HG02759 (cell line): ENCODE measurements at regions not wholly inside any gene's neighbourhood (a gene's known extent, or its start where the extent isn't known, plus 50 kb on each side); places are given as distances from the start of the nearest gene placed in this dataset.

Experiments used
- ATAC-seq: cut with Tn5 transposase; IDR thresholded peaks from one replicate; pipeline ENCODE4 v1.9.1; 2021; ENCODE audit warnings: mild to moderate bottlenecking, moderate library complexity; ENCODE audit not compliant: unreplicated experiment

GRCh38 chr3:156620901-156621300, 53.5 kb upstream of the TIPARP start:
- no peak for ATAC-seq

- no peak for ATAC-seq
Measured at GRCh38 chr3:156620260-156620659, 54.1 kb upstream of the TIPARP start.

- ATAC-seq: no peak
Measured at GRCh38 chr3:156619376-156619775, 55.0 kb upstream of the TIPARP start.

- no peak for ATAC-seq
Measured at GRCh38 chr3:156617781-156618180, 56.6 kb upstream of the TIPARP start.

DNA sequence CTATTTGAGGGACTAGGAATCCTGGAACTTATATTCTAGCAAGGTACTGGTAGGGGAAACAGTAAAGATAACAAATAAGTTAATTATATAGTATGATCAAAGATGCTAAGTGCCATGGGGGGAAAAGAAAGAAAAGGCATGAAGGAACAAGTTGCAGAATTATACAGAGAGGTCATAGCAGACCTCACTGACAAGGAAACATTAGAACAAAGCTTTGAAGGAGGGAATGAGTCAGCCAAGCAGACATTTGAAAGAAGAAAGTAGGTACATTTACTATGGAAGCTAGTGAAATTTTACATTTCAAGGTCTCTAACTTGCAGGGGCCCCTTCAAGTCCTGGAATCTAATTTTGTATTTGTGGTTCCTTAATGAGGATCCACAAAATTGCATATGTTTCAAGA, 57.2 kb upstream of the TIPARP start:
- ATAC-seq: no peak

GRCh38 chr3:156615592-156616173, 58.7 kb upstream of the TIPARP start:
- no peak for ATAC-seq

DNA sequence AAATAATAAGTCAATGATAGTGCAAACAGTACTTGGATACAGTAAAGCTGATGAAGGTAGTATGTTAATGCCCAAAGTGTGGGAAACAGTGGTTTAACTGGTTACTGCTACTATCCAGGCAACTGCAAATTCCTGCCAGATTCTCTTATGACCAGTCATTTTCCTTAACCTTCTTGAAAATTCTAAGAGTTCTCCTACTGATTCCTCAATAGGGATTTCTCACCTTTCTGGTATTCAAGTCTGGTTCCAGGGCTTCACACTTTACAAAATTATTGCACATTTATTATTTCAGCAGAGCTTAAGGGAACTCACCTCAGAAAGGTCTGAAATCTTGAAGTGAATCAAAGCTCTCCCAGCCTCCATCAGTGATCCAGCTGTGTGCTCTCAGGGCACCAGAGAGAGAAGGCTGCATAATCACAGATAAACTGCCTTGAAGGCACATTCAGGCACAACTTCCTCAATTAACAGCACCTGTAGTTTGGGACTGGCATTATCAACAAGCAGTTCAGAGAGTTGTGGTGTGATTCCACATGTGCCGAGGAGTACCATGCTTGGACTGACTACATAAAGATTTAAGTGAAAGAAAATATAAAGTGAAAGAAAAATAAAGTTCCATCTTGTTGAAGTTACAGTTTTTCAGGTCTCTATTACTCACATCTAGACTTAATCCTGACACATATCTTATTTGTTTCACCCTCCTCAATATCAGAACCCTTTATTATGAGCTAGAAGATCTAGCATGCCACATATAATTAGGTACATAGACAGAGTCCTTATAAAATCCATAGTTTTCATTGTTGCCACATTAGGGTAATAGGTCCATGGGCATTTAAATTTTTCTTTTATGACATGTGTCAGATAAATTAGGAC, 59.5 kb upstream of the TIPARP start:
- peak; percentile 38 for ATAC-seq

DNA sequence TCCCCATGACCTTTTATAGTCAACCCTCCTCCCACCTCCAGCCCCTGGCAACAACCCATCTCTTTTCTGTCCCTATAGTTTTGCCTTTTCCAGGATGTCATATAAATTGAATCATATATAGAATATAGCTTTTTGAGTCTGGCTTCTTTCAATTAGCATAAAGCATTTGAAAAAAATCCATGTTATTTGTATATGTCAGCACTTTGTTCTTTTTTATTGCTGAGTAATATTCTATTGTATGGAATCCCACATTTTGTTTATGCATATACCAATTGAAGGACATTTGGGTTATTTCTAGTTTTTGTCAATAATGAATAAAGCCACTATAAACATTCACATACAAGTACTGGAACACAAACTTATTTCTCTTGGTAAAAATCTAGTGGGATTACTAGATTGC, 58.0 kb upstream of the SSR3 start:
- no peak for ATAC-seq

DNA sequence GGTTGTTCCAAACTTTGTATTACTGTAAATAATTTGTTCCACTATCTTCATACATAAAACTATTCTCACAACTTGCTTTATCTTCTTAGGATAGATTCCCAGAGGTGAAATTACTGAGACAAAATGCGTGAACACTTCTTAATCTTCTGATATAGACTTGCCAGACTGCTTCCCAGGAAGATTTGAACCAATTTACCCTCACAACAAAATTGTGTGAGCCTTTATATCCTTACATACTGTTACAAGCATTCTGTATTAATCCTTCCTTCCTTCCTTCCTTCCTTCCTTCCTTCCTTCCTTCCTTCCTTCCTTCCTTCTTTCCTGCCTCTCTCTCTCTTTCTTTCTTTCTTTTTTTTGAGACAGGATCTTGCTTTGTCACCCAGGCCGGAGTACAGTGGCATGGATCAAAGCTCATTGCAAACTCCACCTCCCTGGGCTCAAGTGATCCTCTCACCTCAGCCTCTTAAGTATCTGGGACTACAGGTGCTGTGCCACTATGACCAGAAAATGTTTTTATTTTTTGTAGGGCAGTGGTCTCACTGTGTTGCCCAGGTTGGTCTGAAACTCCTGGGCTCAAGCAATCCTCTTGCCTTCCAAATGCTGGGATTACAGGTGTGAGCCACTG, 57.1 kb upstream of the SSR3 start:
- ATAC-seq: no peak

DNA sequence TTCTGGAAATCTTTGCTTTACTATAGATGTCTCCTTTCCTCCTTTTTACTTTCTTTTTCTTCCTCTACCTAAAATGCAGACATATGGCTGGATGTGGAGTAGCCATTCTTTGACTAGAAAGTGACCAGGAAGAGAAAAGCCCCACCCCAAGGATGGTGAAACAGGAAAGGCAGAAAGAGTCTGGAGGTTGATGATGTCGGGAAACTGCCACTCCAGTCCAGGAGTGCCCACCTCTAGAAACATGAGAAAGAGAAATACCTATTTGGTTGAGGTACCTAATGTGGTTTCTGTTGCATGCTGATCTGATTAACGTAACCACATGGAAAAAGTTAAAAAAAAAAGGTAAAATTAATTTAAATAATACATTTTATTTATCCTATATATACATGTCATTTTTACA, 55.2 kb upstream of the SSR3 start:
- ATAC-seq: no peak

DNA sequence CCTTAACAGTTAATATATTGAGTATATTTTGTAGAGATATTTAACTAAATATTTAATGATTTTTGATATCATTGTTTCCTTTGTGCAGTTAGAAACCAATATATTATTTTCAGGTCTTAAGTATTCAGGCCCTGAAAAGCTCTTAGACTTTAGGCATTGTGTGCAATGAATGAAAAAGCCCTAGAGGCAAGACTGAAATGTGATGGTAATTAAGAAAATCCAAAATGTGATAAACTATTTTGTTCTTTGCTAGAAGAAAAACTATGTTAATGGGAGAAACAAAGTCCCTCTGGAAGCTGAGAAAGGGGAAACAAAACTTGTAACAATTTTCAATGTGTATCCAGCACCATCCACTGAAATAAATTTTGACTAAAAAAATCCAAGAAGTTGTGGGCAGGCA, 54.6 kb upstream of the SSR3 start:
- no peak for ATAC-seq

GRCh38 chr3:156608601-156609514, 53.9 kb upstream of the SSR3 start:
- ATAC-seq: no peak

DNA sequence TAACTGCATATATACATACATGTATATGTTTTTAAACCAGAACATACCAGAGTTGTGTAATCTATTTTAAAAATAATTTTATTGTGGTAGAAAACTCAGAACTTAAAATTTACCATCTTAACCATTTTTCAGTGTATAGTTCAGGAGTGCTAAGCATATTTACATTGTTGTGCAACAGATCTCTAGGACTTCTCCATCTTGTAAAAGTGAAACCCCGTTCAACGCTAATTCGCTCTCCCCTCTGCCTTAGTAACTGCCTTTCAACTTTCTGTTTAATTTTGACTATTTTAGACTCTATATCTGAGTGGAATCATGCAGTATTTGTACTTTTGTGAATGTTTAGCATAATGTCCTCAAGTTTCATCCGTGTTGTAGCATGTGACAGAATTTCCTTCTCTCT, 51.8 kb upstream of the SSR3 start:
- ATAC-seq: peak; percentile 65

- ATAC-seq: peak; percentile 53
Measured at GRCh38 chr3:156605686-156606605, 51.0 kb upstream of the SSR3 start.

DNA sequence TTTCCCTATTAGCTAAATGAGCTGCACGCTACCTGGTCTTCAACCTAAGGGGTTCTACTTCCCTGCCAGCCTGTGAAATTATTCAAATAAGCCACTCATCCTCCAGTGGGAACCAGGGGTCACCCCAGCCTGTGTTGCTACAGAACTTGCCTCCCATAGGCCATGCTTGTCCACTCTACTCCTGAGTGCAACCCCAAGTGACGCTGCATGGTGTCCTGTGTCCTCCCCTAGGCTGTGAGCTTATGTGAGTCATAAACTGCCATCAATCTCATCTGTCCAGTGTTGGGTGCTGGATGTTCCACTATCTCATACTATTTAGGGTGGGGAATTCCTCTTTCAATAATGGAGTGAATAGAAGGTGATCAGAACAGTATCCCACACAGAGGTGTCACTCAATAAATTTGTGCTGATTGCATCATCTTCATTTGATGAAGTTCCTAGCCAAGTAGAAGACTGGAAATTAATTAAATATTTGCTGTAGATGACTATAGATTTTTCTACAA, 49.8 kb upstream of the SSR3 start:
- no peak for ATAC-seq
